SK-N-SH (cell line): ENCODE measurements at regions not wholly inside any gene's neighbourhood (a gene's known extent, or its start where the extent isn't known, plus 50 kb on each side); places are given as distances from the start of the nearest gene placed in this dataset.

ENCODE experiments used
- MEF2A ChIP-seq: IDR thresholded peaks from 2 replicates; pipeline ENCODE4 v1.4.0; 2012; ENCODE audit warnings: low read depth, borderline replicate concordance
- MXI1 ChIP-seq: IDR thresholded peaks from 2 replicates; pipeline ENCODE4 v1.6.1; 2012; ENCODE audit warnings: mild to moderate bottlenecking, low read depth, low read length, improper control_type of control experiment
- RFX5 ChIP-seq: IDR thresholded peaks from 2 replicates; pipeline ENCODE4 v1.6.1; 2012; ENCODE audit warnings: mild to moderate bottlenecking, improper control_type of control experiment, low read length
- SIN3A ChIP-seq: IDR thresholded peaks from 2 replicates; pipeline ENCODE4 v1.6.1; 2012; ENCODE audit warnings: low read depth, mild to moderate bottlenecking, low read length, moderate library complexity, borderline replicate concordance
- TEAD4 ChIP-seq: IDR thresholded peaks from 2 replicates; pipeline ENCODE4 v1.4.0; 2012; ENCODE audit warnings: mild to moderate bottlenecking, borderline replicate concordance; ENCODE audit not compliant: insufficient read depth
- TF ChIP-seq, protein P1 (sequence below): fragments of 200-600 bp; sonication (generic); IDR thresholded peaks from 2 replicates; pipeline ENCODE4 v1.6.1; 2017; ENCODE audit warnings: antibody characterized with exemption, mild to moderate bottlenecking, moderate library complexity

DNA sequence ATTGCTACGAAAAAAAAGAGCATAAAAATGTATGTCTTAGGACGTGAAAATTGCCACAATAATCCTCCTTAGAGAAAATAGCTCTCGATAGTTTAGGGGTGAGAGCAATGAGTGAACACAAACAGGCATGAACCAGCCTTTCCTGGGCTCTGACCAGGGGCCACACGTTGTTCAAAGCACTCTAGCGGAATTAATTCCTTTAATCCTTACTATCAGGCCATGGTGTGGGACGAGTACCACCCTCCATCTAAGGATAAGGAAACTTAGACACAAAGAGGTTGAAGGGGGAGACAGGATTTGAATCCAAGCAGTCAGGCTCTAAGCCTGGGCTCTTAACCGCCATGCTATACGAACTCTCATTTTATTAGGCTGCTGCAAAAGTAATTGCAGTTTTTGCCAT, 81.9 kb upstream of the CACNA2D3 start:
- TF ChIP-seq SIN3A (no peak), RFX5 (no peak), MEF2A (no peak), TEAD4 (no peak), MXI1 (no peak)
- TF ChIP-seq, protein P1, sequence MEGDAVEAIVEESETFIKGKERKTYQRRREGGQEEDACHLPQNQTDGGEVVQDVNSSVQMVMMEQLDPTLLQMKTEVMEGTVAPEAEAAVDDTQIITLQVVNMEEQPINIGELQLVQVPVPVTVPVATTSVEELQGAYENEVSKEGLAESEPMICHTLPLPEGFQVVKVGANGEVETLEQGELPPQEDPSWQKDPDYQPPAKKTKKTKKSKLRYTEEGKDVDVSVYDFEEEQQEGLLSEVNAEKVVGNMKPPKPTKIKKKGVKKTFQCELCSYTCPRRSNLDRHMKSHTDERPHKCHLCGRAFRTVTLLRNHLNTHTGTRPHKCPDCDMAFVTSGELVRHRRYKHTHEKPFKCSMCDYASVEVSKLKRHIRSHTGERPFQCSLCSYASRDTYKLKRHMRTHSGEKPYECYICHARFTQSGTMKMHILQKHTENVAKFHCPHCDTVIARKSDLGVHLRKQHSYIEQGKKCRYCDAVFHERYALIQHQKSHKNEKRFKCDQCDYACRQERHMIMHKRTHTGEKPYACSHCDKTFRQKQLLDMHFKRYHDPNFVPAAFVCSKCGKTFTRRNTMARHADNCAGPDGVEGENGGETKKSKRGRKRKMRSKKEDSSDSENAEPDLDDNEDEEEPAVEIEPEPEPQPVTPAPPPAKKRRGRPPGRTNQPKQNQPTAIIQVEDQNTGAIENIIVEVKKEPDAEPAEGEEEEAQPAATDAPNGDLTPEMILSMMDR = no peak
